SK-N-MC (cell line): ENCODE measurements at regions not wholly inside any gene's neighbourhood (a gene's known extent, or its start where the extent isn't known, plus 50 kb on each side); places are given as distances from the start of the nearest gene placed in this dataset.
A peak's percentile ranks its signal among the peaks of the same experiment; 100 is the strongest.

Experiments
- DNase-seq: peaks from one replicate; pipeline ENCODE4 v3.0.0-alpha.2; 2011; ENCODE audit warnings: low read depth, low spot score
- H3K27ac ChIP-seq: fragments of 200-600 bp; sonication (generic); 2 replicates; pipeline ENCODE4 v1.5.1; 2016; ENCODE audit warnings: mixed run types
- H3K36me3 ChIP-seq: fragments of 200-600 bp; sonication (generic); 2 replicates; pipeline ENCODE4 v1.6.1; 2017; ENCODE audit warnings: antibody characterized with exemption, low read length, mixed read lengths; ENCODE audit not compliant: insufficient read depth
- H3K4me3 ChIP-seq: fragments of 200-600 bp; sonication (generic); 2 replicates; pipeline ENCODE4 v1.5.1; 2016
- H3K9ac ChIP-seq: fragments of 200-600 bp; sonication (generic); 2 replicates; pipeline ENCODE4 v1.8.0; 2017; ENCODE audit warnings: mixed run types, mixed read lengths; ENCODE audit not compliant: insufficient read length
- H3K9me3 ChIP-seq: fragments of 200-600 bp; sonication (generic); 2 replicates; pipeline ENCODE4 v1.6.1; 2017; ENCODE audit warnings: low read depth, mild to moderate bottlenecking, antibody characterized with exemption, low read length, moderate library complexity, mixed read lengths
- EZH2 ChIP-seq: fragments of 200-600 bp; sonication (generic); IDR thresholded peaks from one replicate; pipeline ENCODE4 v1.6.1; 2017; ENCODE audit warnings: antibody characterized with exemption
- FOXP2 ChIP-seq: optimal IDR thresholded peaks from 2 replicates; pipeline ENCODE3; 2011; ENCODE audit warnings: mild to moderate bottlenecking, moderate library complexity; ENCODE audit not compliant: insufficient read depth; ENCODE audit errors: extremely low read length, control extremely low read depth
- POLR2AphosphoS5 ChIP-seq: IDR thresholded peaks from 2 replicates; pipeline ENCODE4 v1.6.1; 2012; ENCODE audit warnings: mild to moderate bottlenecking, low read depth, low read length, borderline replicate concordance

GRCh38 chr12:75834591-75834990, 197.0 kb downstream of the PHLDA1 start:
- H3K36me3 ChIP-seq: no peaks in the 10 kb centered on the region
- H3K4me3 ChIP-seq: no peak overlapping the region
- H3K27ac ChIP-seq: no peak overlapping the region
- H3K9me3 ChIP-seq: no peaks in the 10 kb centered on the region
- no peak for DNase-seq
- TF ChIP-seq POLR2AphosphoS5 (no peak), EZH2 (no peak), FOXP2 (no peak)
- no peak overlapping the region for H3K9ac ChIP-seq

GRCh38 chr12:75833268-75833667, 198.3 kb downstream of the PHLDA1 start:
- H3K27ac ChIP-seq: no peak overlapping the region

GRCh38 chr12:75831402-75831801, 200.2 kb downstream of the PHLDA1 start:
- no peak for DNase-seq
- no peak for TF ChIP-seq FOXP2
- TF ChIP-seq POLR2AphosphoS5: no peak
- Histone ChIP-seq H3K4me3 (no peak overlapping the region), H3K9me3 (no peaks in the 10 kb centered on the region), H3K9ac (no peak overlapping the region), H3K27ac (no peak overlapping the region), H3K36me3 (no peaks in the 10 kb centered on the region)

More at GRCh38 chr12:75833268-75833667, 198.3 kb downstream of the PHLDA1 start:
- DNase-seq: no peak
- Histone ChIP-seq H3K36me3 (no peaks in the 10 kb centered on the region), H3K9ac (no peak overlapping the region), H3K4me3 (no peak overlapping the region), H3K9me3 (no peaks in the 10 kb centered on the region)
- no peak for TF ChIP-seq FOXP2
- no peak for TF ChIP-seq EZH2
- TF ChIP-seq POLR2AphosphoS5: no peak

- TF ChIP-seq EZH2 (no peak), FOXP2 (no peak), POLR2AphosphoS5 (no peak)
- Histone ChIP-seq H3K27ac (no peak overlapping the region), H3K36me3 (no peaks in the 10 kb centered on the region)
Observed at GRCh38 chr12:75827061-75827460, 204.5 kb downstream of the PHLDA1 start.

GRCh38 chr12:75825686-75826085, 205.9 kb downstream of the PHLDA1 start:
- no peak overlapping the region for H3K27ac ChIP-seq
- no peaks in the 10 kb centered on the region for H3K9me3 ChIP-seq
- DNase-seq: no peak
- no peak overlapping the region for H3K9ac ChIP-seq
- H3K36me3 ChIP-seq: no peaks in the 10 kb centered on the region
- TF ChIP-seq EZH2 (no peak), FOXP2 (no peak), POLR2AphosphoS5 (no peak)
- H3K4me3 ChIP-seq: no peak overlapping the region

More at GRCh38 chr12:75827061-75827460, 204.5 kb downstream of the PHLDA1 start:
- Histone ChIP-seq H3K4me3 (no peak overlapping the region), H3K9ac (no peak overlapping the region), H3K9me3 (no peaks in the 10 kb centered on the region)
- no peak for DNase-seq

GRCh38 chr12:75823475-75823874, 208.1 kb downstream of the PHLDA1 start:
- Histone ChIP-seq H3K9me3 (no peaks in the 10 kb centered on the region), H3K9ac (no peak overlapping the region), H3K4me3 (peak overlapping the region; percentile 38; the same call in 1 of the 2 replicates), H3K27ac (no peak overlapping the region), H3K36me3 (no peaks in the 10 kb centered on the region)
- DNase-seq: peak; percentile 68
- no peak for TF ChIP-seq EZH2
- TF ChIP-seq POLR2AphosphoS5: peak; percentile 37; the same call in 1 of the 2 replicates
- TF ChIP-seq FOXP2: no peak

GRCh38 chr12:75822416-75822815, 209.2 kb downstream of the PHLDA1 start:
- no peak overlapping the region for H3K27ac ChIP-seq
- H3K9me3 ChIP-seq: no peaks in the 10 kb centered on the region
- TF ChIP-seq FOXP2 (no peak), EZH2 (no peak), POLR2AphosphoS5 (no peak)
- no peak for DNase-seq
- no peaks in the 10 kb centered on the region for H3K36me3 ChIP-seq
- no peak overlapping the region for H3K9ac ChIP-seq
- H3K4me3 ChIP-seq: no peak overlapping the region

GRCh38 chr12:75820848-75821578, 210.6 kb downstream of the PHLDA1 start:
- TF ChIP-seq EZH2 (no peak), POLR2AphosphoS5 (no peak), FOXP2 (no peak)
- DNase-seq: no peak
- Histone ChIP-seq H3K9me3 (no peaks in the 10 kb centered on the region), H3K27ac (no peak overlapping the region), H3K9ac (no peak overlapping the region), H3K36me3 (no peaks in the 10 kb centered on the region), H3K4me3 (no peak overlapping the region)
